K562 (cell line): ENCODE measurements at regions not wholly inside any gene's neighbourhood (a gene's known extent, or its start where the extent isn't known, plus 50 kb on each side); places are given as distances from the start of the nearest gene placed in this dataset.

Experiments used
- ATAC-seq: fragments of 200-7000 bp; cut with Tn5 transposase; 3 replicates; pipeline ENCODE4 v1.9.1; 2020; ENCODE audit warnings: moderate library complexity
- BruUV-seq: library from RNA; stranded (reverse); fragments of 400-500 nt; replicated peaks from 2 replicates; lab custom pipeline; 2021; lab: Mats Ljungman, UMichigan
- CTCF ChIA-PET: fragments of 300-600 bp; formaldehyde crosslinking; extraction: SDS; loops from one replicate; lab custom pipeline; 2021; ENCODE audit warnings: low intra/inter-chr PET ratio; lab: Yijun Ruan, JAX
- POLR2A ChIA-PET: fragments of 300-600, 350-650 bp; sonication (Branson Sonifier 250); formaldehyde crosslinking; extraction: SDS; loops from one replicate; lab custom pipeline; 2021; ENCODE audit warnings: antibody characterized with exemption, inconsistent platforms; lab: Yijun Ruan, JAX
- DNase-seq, 4 experiments: peaks; one replicate each; pipeline versions ENCODE4 v3.0.0 to v3.0.0-alpha.2; 2011 to 2018; ENCODE audit warnings: low spot score in 3 of 4, mixed read lengths in 3 of 4; ENCODE audit errors: extremely low read depth in 1 of 4
- FAIRE-seq: peaks from 2 replicates; lab custom pipeline; 2011; peaks lifted over from hg19 to GRCh38; lab: Jason Lieb, UNC
- H2AFZ ChIP-seq: 2 replicates; pipeline ENCODE4 v1.6.0; 2011; ENCODE audit warnings: low read depth, low read length, control low read depth, inconsistent platforms
- H3K27ac ChIP-seq: fragments of 200-600 bp; 3 replicates; pipeline ENCODE4 v1.8.0; 2011; ENCODE audit warnings: low read depth, mild to moderate bottlenecking, control low read depth, inconsistent platforms, low read length, moderate library complexity, mixed read lengths; ENCODE audit errors: extremely low read depth
- H3K27me3 ChIP-seq, 2 experiments: fragments of 300-600 bp in 1 of 2; 2 replicates in 1 of 2; 3 replicates in 1 of 2; pipeline versions ENCODE4 v1.6.0 to v1.8.0; 2011; ENCODE audit warnings: inconsistent platforms in 2 of 2, low read length in 2 of 2, mild to moderate bottlenecking in 1 of 2, mixed read lengths in 1 of 2, moderate library complexity in 1 of 2; ENCODE audit not compliant: control insufficient read depth in 2 of 2, insufficient read depth in 2 of 2
- H3K36me3 ChIP-seq: fragments of 300-600 bp; 3 replicates; pipeline ENCODE4 v1.8.0; 2011; ENCODE audit warnings: mild to moderate bottlenecking, low read length, inconsistent platforms; ENCODE audit not compliant: control insufficient read depth, insufficient read depth
- H3K4me1 ChIP-seq, 2 experiments: fragments of 200-600 bp in 1 of 2; replicated peaks in 1 of 2; 2 replicates in 1 of 2; 3 replicates in 1 of 2; pipeline versions ENCODE4 v1.5.1 to v1.8.0; 2011; ENCODE audit warnings: inconsistent platforms in 2 of 2, low read length in 2 of 2, mild to moderate bottlenecking in 1 of 2, mixed read lengths in 1 of 2, moderate library complexity in 1 of 2; ENCODE audit not compliant: control insufficient read depth in 2 of 2, insufficient read depth in 2 of 2
- H3K4me2 ChIP-seq: 2 replicates; pipeline ENCODE4 v1.6.1; 2011; ENCODE audit warnings: low read length, control low read depth, inconsistent platforms, mixed read lengths; ENCODE audit not compliant: insufficient read depth
- H3K4me3 ChIP-seq: fragments of 200-600 bp; sonication (generic), shearing (Covaris generic); 2 replicates; pipeline ENCODE4 v1.5.1; 2016; ENCODE audit warnings: control low read depth, inconsistent platforms
- H3K79me2 ChIP-seq: fragments of 200-600 bp; 3 replicates; pipeline ENCODE4 v1.8.0; 2011; ENCODE audit warnings: low read length, inconsistent platforms; ENCODE audit not compliant: control insufficient read depth, insufficient read depth
- H3K9ac ChIP-seq, 2 experiments: 2 replicates each; pipeline versions ENCODE4 v1.6.0 to v1.6.1; 2011; ENCODE audit warnings: low read depth in 2 of 2, low read length in 2 of 2, control low read depth in 1 of 2, inconsistent platforms in 1 of 2, mild to moderate bottlenecking in 1 of 2, mixed read lengths in 1 of 2; ENCODE audit not compliant: insufficient read depth in 1 of 2
- H3K9me1 ChIP-seq: one replicate; pipeline ENCODE4 v1.6.0; 2011; ENCODE audit warnings: inconsistent platforms, mild to moderate bottlenecking, low read length, moderate library complexity; ENCODE audit not compliant: control insufficient read depth, insufficient read depth
- H3K9me3 ChIP-seq: replicated peaks from 2 replicates; pipeline ENCODE4 v1.5.1; 2011; ENCODE audit warnings: low read depth, low read length, inconsistent platforms; ENCODE audit not compliant: control insufficient read depth, insufficient read depth
- H4K20me1 ChIP-seq: replicated peaks from 2 replicates; pipeline ENCODE4 v1.6.1; 2011; ENCODE audit warnings: low read length, inconsistent platforms, mixed read lengths; ENCODE audit not compliant: control insufficient read depth, insufficient read depth
- C11orf30 ChIP-seq: fragments of 450-650 bp; IDR thresholded peaks from 2 replicates; pipeline ENCODE4 v1.6.1; 2016; ENCODE audit warnings: low read depth, mild to moderate bottlenecking
- CBFA2T2 ChIP-seq: fragments of 450-650 bp; conservative IDR thresholded peaks from 2 replicates; pipeline ENCODE4 v1.6.1; 2017; ENCODE audit warnings: mild to moderate bottlenecking
- CTBP1 ChIP-seq: fragments of 450-650 bp; IDR thresholded peaks from 2 replicates; pipeline ENCODE4 v1.6.1; 2016; ENCODE audit warnings: borderline replicate concordance
- ETV1 ChIP-seq: fragments of 450-650 bp; conservative IDR thresholded peaks from 2 replicates; pipeline ENCODE4 v1.6.1; 2016; ENCODE audit warnings: missing genetic modification characterization, control low read depth, low read depth, missing compliant biosample characterization
- KDM5B ChIP-seq: fragments of 200-600 bp; sonication (generic); IDR thresholded peaks from 2 replicates; pipeline ENCODE4 v1.6.1; 2012; ENCODE audit warnings: low read depth, mild to moderate bottlenecking, moderate library complexity, low read length, control low read depth, inconsistent platforms; ENCODE audit not compliant: insufficient replicate concordance
- MCM3 ChIP-seq: fragments of 450-650 bp; IDR thresholded peaks from 2 replicates; pipeline ENCODE4 v1.6.1; 2016
- TCF7L2 ChIP-seq: fragments of 150-350 bp; IDR thresholded peaks from 2 replicates; pipeline ENCODE4 v1.6.1; 2016; ENCODE audit warnings: low read depth, mild to moderate bottlenecking, low read length, moderate library complexity
- ZKSCAN3 ChIP-seq: fragments of 250-450 bp; sonication (Bioruptor Pico); IDR thresholded peaks from 2 replicates; pipeline ENCODE4 v1.4.0; 2020
- ZNF764 ChIP-seq: fragments of 250-450 bp; sonication (Bioruptor Pico); IDR thresholded peaks from 2 replicates; pipeline ENCODE4 v1.4.0; 2020; ENCODE audit warnings: low read depth, mild to moderate bottlenecking, moderate library complexity
- WGBS: fragments of 100-300 bp; shearing (Covaris generic); methylation state at CpG from one replicate; pipeline ENCODE4 v1.1.6; 2016; ENCODE audit warnings: low coverage, mixed read lengths; ENCODE audit not compliant: insufficient coverage; ENCODE audit errors: missing lambda C conversion rate; 5-methylcytosine and 5-hydroxymethylcytosine counted together
- in situ Hi-C: fragments of 300-500 bp; cut with MboI; formaldehyde crosslinking; loops from 4 replicates; pipeline ENCODE4 v1.15.0; 2018; ENCODE audit warnings: inconsistent platforms, mixed read lengths
- intact Hi-C: fragments of 100-400 bp; cut with micrococcal nuclease; formaldehyde crosslinking; loops from 2 replicates; pipeline ENCODE4 v1.14.2; 2022
- TF ChIP-seq, protein P1 (sequence below): IDR thresholded peaks from 2 replicates; pipeline ENCODE4 v1.6.1; 2016; ENCODE audit warnings: missing genetic modification characterization, missing compliant biosample characterization
- TF ChIP-seq, protein P2 (sequence below), 2 experiments: fragments of 450-650 bp in 1 of 2; IDR thresholded peaks; 2 replicates each; pipeline ENCODE4 v1.6.1; 2011 to 2017; ENCODE audit warnings: low read depth in 2 of 2, antibody characterized with exemption in 1 of 2, borderline replicate concordance in 1 of 2, low read length in 1 of 2, mild to moderate bottlenecking in 1 of 2, mixed read lengths in 1 of 2; ENCODE audit not compliant: control insufficient read depth in 1 of 2
- TF ChIP-seq, protein P3 (sequence below): fragments of 450-650 bp; IDR thresholded peaks from 2 replicates; pipeline ENCODE4 v1.6.1; 2018; ENCODE audit warnings: mild to moderate bottlenecking, low read depth; ENCODE audit not compliant: partially characterized antibody

DNA sequence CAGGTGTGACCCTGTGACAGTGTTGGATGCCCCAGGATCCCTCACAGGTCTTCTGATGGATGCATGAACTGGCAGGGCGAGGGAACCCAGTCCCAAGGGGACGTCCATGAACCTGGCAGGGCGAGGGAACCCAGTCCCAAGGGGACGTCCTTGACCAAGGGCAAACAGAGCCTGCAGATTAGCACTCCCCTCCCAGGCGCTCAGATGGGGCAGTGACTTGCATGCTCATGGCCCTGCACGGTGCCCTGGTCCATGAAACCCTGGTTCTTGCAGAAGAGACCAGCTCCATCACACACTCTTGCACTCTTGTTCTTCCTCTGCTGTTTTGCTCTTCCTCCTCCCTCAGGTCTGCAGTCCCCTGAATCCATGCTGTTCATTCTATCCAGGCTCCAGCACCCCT is 192.7 kb downstream of the GALR1 start:
- ATAC-seq (no peak), FAIRE-seq (no peak), DNase-seq (no peak)
- no peak for TF ChIP-seq ZKSCAN3 (CRISPR knock-in tag)
- TF ChIP-seq CBFA2T2: no peak
- TF ChIP-seq, protein P1, sequence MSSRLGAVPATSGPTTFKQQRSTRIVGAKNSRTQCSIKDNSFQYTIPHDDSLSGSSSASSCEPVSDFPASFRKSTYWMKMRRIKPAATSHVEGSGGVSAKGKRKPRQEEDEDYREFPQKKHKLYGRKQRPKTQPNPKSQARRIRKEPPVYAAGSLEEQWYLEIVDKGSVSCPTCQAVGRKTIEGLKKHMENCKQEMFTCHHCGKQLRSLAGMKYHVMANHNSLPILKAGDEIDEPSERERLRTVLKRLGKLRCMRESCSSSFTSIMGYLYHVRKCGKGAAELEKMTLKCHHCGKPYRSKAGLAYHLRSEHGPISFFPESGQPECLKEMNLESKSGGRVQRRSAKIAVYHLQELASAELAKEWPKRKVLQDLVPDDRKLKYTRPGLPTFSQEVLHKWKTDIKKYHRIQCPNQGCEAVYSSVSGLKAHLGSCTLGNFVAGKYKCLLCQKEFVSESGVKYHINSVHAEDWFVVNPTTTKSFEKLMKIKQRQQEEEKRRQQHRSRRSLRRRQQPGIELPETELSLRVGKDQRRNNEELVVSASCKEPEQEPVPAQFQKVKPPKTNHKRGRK: no peak
- no peak for TF ChIP-seq CTBP1
- TF ChIP-seq ETV1 (tag): no peak
- TF ChIP-seq, protein P2, sequence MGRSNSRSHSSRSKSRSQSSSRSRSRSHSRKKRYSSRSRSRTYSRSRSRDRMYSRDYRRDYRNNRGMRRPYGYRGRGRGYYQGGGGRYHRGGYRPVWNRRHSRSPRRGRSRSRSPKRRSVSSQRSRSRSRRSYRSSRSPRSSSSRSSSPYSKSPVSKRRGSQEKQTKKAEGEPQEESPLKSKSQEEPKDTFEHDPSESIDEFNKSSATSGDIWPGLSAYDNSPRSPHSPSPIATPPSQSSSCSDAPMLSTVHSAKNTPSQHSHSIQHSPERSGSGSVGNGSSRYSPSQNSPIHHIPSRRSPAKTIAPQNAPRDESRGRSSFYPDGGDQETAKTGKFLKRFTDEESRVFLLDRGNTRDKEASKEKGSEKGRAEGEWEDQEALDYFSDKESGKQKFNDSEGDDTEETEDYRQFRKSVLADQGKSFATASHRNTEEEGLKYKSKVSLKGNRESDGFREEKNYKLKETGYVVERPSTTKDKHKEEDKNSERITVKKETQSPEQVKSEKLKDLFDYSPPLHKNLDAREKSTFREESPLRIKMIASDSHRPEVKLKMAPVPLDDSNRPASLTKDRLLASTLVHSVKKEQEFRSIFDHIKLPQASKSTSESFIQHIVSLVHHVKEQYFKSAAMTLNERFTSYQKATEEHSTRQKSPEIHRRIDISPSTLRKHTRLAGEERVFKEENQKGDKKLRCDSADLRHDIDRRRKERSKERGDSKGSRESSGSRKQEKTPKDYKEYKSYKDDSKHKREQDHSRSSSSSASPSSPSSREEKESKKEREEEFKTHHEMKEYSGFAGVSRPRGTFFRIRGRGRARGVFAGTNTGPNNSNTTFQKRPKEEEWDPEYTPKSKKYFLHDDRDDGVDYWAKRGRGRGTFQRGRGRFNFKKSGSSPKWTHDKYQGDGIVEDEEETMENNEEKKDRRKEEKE (IDR thresholded peaks at IDR 0.05; ENCODE audit: borderline replicate concordance in 1 of 2, control insufficient read depth in 1 of 2, low read depth in 2 of 2, low read length in 1 of 2): no peak
- TF ChIP-seq ZNF764 (CRISPR knock-in tag): no peak
- no peak for TF ChIP-seq KDM5B
- TF ChIP-seq TCF7L2: no peak
- TF ChIP-seq, protein P3, sequence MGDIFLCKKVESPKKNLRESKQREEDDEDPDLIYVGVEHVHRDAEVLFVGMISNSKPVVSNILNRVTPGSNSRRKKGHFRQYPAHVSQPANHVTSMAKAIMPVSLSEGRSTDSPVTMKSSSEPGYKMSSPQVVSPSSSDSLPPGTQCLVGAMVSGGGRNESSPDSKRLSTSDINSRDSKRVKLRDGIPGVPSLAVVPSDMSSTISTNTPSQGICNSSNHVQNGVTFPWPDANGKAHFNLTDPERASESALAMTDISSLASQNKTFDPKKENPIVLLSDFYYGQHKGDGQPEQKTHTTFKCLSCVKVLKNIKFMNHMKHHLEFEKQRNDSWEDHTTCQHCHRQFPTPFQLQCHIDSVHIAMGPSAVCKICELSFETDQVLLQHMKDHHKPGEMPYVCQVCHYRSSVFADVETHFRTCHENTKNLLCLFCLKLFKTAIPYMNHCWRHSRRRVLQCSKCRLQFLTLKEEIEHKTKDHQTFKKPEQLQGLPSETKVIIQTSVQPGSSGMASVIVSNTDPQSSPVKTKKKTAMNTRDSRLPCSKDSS: no peak
- TF ChIP-seq MCM3: no peak
- TF ChIP-seq C11orf30: no peak
- no peak overlapping the region for H2AFZ ChIP-seq
- ChIA-PET CTCF (no interaction called here), POLR2A (interaction anchor here (0.7 kb wide), 1 partner anchor 408 kb away, joined by 3 read pairs; no protein-coding TSS in a partner anchor)
- H3K4me1 ChIP-seq: no peaks in the 10 kb centered on the region
- intact Hi-C loops: no loop called here
- H3K9me3 ChIP-seq: no peaks in the 10 kb centered on the region
- no peak overlapping the region for H3K9ac ChIP-seq
- no peaks in the 10 kb centered on the region for H4K20me1 ChIP-seq
- H3K79me2 ChIP-seq: no peaks in the 10 kb centered on the region
- 0% methylated on average over 6 of the region's 6 CpGs for WGBS
- BruUV-seq: no TSS peak
- H3K4me3 ChIP-seq: no peak overlapping the region
- in situ Hi-C loops: no loop called here
- H3K27ac ChIP-seq: no peak overlapping the region
- H3K36me3 ChIP-seq: no peaks in the 10 kb centered on the region
- H3K27me3 ChIP-seq: no peaks in the 10 kb centered on the region
- no peak overlapping the region for H3K4me2 ChIP-seq
- no peaks in the 10 kb centered on the region for H3K9me1 ChIP-seq
